HG03097 (cell line): ENCODE measurements at regions not wholly inside any gene's neighbourhood (a gene's known extent, or its start where the extent isn't known, plus 50 kb on each side); places are given as distances from the start of the nearest gene placed in this dataset.

Experiments used
- ATAC-seq: cut with Tn5 transposase; IDR thresholded peaks from one replicate; pipeline ENCODE4 v1.9.1; 2021; ENCODE audit not compliant: unreplicated experiment, low FRiP score

DNA sequence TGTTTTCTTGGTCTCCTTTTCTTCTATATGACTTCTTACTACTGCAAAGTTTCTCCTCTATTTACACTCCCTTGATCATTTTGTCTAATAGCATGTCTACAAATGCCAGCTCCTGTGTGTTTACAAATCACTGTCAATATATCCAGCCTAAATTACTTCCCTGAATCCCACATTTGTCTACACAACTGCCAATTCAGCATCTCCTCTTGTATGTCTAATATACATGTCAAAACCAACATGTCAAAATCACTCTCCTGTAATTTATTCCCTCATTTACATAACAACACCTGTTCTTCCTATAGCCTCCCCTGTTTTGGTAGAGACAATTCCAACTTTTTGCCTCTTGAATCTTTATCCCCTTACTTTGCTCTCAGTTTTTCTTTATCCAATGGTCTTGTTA is 359.3 kb downstream of the PLOD2 start:
- ATAC-seq, result no peak

DNA sequence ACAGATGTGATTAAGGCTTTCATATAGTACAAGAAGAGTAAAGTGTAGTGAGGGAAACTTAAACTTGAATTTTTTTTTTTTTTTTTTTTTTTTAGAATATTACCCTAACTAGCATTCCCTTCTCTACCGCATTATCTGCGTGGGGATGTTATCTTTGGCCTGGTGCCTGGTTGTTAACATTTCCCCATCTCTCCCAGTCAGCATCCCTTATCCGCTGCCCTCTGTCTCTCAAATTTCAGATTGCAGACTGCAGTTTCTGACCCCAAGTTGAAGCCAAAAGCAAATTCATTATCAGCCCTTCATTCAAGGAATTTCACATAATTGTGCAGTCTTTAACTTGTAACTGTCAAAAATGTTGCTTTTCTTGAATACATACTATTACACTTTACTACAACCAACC is 353.0 kb downstream of the PLOD2 start:
- ATAC-seq, result no peak

DNA sequence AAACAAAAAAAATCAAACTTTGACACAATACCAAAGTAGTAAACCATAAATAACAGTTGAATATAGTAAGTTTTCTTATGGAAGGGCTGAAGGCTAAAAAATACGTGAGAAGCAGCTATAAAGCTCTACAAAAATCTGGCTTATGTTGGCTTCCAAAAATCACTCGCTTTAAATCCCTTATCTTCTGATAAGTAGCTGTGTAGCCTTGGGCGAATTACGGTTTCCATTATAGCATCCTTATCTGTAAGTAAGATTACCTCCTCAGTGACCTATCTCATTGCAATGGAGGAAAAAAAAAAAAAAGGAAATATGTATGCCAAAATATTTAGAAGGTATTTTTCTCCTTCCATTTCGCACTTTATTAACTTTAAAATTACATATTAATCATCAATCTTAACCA is 348.6 kb downstream of the PLOD2 start:
- ATAC-seq, result no peak

DNA sequence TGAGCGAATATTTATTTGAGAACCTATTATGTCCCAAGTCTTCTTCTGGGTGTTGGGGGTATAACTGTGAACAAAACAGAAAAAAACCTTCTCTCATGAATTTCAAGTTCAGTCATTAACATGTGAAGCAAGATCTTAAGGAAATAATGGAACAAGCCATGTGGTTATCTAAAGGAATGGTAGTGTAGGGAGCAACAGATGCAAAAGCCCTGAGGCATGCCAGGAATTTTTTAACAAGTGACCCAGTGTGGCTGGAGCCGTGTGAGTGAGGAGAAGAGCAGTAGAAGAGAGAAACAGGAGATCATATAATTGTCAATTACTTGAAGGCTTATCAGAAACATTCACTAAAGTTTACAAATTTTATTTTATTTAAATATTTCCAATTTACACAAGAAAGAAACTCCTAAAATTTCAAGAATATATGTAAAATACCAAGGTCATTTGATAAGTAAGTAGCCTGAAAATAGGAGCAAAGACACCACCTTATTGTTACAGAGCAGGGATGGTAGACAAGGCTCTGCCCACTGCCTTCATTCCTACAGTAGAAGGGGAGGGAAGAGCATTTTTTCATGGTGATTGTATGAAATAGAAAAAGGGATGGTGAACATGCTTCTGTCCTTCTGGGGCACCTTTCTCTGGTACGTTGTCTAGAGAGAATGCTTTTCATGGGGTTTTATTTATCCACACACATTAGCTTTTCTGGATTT is 345.1 kb downstream of the PLOD2 start:
- no peak for ATAC-seq

DNA sequence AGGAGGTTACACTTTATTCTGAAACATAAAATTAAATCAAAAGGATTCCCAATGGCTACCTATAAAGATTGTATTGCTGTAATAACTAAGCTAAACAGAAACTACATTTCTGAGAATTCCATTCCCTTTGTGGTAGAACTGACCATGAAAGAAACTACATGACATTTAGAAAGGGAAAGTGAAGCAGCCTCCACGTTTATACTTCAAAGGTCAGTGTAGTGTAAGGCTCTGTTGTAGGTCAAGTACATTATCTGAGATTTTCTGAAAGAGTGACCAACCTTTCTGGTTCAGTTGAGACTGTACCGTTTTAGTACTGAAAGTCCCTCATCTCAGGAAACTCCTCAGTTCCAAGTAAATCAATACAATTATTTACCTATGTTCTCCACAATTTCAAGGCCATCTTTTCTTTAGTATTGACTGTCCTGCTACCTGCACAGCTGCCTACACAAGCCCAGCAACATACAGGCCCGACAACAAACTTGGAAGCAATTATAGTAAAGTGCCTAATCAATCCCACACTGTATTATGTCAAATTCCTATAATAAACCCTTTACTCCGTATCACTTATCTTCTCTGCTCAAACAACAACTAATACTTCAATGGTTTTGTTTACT is 343.0 kb downstream of the PLOD2 start:
- ATAC-seq, result peak; percentile 59

DNA sequence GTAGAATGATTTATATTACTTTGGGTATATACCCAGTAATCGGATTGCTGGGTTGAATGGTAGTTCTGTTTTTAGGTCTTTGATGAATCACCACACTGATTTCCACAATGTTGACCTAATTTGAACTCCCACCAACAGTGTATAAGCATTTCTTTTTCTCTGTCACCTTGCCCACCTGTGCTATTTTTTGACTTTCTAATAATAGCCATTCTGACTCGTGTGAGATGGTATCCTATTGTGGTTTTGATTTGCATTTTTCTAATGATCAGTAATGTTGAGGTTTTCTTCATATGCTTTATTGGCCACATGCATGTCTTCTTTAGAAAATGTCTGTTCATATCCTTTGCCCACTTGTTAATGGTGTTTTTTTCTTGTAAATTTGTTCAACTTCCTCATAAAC is 340.8 kb downstream of the PLOD2 start:
- ATAC-seq, result no peak

DNA sequence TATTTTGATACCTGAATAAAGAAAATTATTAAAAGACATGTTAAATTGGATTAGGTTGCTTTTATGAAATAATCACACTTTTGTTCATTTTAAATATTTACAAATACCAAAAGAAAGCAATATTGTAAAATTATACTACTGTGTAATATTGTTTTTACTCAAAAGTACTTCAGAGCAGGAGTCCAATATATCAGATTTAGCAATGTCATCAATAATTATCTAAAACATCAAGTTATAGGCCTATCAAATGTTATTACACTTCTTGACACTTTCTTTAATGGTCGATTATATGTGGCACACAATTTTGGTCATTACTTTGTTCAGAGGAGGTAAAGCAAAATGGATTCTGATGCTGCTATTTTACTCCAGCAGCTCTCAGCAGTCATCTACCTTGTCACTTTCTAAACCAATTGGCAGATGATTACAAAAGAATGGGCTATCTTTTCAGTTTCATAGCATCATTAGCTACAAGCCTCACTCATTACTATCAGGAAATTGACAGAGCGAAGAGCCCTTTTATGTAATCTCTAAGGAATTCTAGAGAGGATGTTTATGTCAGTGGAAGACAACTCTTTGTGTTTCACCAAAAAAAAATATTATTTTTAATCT is 318.6 kb downstream of the PLOD2 start:
- ATAC-seq, result no peak

DNA sequence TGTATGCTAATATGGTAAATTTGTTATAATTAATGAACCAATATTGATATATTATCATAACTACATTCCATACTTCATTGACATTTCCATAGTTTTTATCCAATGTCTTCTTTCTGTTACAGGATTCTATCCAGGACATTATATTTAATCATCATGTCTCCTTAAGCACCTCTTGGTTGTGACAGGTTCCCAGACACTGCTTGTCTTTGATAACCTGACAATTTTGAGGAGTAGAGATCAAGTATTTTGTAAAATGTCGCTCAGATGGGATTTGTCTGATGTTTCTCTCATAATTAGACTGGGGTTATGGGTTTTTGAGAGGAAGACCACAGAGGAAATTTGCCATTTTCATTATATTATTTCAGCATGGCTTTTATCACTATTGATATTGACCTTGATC is 317.4 kb downstream of the PLOD2 start:
- no peak for ATAC-seq

DNA sequence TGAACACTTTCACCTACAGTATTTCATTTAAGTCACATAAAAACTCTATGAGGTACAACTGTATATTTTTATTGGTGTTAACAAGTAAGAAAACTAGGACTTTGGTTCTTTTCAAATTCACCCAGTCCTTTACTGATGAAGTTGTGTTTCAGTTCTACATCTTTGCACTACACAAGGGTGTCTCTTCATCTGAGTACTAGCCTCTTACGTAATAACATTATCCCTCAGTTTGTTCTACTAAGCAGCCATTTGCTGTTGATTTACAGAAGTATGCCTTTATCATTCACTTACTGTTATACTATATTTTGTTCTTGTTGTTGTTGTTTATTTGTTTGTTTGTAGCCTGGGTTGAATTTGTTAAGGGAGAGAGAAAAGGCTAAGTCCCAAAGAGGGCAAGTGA is 311.9 kb downstream of the PLOD2 start:
- no peak for ATAC-seq

DNA sequence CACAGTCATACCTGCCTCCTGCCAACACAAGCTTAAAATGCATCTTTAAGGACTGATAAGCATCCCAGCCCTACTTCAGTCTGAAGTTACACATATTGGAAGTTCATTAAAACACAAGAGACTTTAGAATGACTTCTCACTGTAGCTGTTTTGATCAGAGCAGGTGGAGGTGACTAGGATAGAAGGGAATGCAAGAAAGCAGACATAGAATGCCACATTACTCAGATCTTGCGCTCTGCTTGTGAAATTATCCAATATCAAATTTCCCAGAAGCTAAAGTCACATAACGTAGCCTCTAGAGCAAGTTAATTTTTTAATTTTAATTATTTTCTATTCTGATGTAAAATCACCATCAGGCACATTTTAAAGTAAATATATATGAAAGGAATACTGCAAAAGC is 306.5 kb downstream of the PLOD2 start:
- ATAC-seq, result no peak

DNA sequence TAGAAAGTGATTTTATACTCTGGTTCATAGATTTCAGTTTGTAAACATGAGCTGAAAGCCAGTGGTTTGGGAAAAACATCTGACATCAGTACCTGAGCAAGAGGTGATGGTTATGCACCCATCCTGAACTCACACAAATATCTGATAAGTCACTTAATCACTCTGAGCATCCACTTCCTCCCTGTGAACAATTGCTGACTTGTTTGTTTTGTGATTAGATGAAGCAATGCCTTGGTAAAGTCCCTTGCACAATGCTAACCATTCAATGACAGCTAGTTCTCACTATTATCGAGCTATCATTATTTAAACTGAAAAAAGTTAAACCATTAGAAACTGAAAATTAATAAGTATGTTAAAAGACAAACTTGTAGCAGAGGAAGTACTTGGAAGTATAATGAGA is 303.0 kb downstream of the PLOD2 start:
- ATAC-seq, result peak; percentile 78

DNA sequence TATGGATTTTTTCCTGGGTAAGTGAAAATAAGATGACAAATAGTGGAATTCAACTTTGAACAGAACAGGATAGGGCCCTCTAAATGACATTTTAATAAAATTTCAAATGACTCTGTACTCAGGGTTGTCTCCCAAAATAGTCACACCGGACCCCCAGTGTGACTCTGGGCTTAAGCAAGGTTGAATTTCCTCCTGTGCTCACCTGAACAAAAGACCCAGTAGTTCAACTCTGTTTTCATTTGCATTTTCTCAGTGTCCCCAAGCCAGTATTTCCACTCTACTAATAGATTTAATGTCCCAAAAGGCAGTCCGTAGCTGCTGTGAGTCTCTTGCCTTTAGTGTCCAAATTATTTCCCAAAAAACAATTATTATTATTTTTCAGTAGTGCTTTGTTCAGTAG is 296.6 kb downstream of the PLOD2 start:
- ATAC-seq, result no peak

DNA sequence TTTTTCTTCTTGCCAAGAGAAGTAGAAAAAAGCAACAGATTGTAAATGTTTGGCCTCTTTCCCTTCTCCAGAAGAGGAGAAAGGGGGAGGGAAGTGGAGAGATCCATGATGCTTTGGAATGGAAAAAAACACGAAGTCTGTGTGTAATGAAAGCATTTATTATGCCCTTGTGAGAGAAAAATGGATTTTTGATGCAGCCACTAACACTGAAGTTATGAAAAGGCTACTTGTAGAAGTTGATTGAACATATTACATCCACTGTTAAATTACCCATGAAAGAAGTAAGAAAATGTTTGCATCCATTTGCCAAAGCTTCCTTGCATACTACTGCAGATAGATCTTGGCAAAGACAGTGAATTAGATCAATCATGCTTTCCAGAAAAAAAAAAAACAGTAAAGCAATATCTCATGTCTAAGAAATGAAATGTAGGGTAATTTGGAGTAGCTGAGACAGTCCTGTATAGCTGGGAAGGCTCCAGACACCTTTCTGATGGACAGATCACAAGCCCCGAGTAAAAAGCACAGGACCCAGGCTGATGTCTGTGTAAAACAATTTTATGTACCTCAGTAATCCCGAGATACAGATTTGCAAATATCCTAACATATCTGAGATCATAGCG is 295.5 kb downstream of the PLOD2 start:
- ATAC-seq, result no peak

DNA sequence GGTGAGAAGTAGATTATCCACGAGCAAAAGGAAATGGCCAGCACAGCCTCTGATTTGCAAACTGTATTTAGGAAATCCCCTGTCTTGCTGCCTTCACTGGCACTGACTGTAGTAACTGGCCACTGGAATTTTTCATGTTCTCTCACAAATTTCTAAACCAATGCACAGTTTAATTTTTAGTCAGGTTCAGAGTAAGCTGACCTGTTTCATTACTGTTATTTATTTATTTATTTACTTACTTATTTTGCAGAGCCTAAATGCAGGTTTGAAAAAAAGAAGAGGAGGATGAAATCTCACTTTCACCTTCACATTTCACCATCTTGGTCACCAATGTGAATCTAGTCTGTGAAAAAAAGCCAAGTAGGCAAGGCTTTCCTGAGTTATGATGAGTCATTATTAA is 291.0 kb downstream of the PLOD2 start:
- ATAC-seq, result peak; percentile 86

DNA sequence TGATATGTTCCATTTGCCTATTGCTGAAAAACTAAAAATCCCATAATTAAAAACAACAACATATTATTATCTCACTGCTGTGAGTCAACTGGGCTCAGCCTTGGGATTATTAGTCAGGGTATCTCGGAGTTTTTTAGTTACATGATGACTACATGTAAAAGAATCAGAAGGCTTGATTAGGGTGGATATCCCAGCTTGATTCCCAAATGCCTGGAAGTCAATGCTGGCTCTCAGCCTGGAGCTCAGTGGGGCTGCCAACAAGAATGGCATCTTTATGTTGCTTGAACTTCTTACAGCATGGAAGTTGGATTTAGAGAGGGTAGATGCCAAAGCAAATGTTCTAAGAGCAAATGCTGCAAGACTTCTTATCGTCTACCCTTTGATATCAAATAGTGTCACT is 278.5 kb downstream of the PLOD2 start:
- no peak for ATAC-seq

DNA sequence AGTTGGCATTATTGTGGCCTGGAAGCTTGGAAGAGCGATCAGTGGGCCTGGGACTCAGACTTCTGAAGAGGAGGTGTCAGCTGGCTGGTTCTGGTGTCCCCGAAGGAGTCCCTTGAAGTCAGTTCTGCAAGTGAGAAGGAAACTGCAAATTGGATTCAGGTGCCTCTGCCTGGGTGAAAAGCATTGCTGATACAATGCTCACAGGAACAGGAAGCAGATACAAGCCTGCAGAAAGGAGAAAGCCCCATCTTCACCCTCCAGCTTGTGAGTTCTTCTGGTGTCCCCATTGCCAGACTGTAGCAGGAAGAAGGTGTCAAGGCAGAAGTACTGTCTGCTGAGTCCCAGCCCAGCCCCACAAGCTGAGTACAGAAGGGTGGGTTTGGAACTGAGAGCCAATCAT is 271.3 kb downstream of the PLOD2 start:
- no peak for ATAC-seq

DNA sequence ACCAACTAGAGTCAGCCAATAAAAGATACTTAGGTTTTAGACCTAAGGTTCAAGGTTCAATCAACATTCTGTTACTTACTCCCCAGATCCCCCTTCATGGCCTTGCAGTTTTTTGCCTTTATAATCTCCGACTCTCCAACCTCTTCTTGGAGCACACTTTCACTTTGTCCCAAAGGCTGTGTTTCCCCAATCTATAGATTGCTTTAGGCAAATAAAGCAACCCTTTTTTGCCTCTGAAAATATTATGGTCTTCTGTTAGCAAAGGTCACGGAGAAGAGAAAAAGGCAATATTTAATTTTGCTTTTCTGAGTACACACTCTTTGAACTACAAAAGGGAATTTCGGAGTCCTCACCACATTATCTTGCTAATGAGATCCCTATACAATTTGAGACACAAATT is 268.1 kb downstream of the PLOD2 start:
- ATAC-seq, result no peak

DNA sequence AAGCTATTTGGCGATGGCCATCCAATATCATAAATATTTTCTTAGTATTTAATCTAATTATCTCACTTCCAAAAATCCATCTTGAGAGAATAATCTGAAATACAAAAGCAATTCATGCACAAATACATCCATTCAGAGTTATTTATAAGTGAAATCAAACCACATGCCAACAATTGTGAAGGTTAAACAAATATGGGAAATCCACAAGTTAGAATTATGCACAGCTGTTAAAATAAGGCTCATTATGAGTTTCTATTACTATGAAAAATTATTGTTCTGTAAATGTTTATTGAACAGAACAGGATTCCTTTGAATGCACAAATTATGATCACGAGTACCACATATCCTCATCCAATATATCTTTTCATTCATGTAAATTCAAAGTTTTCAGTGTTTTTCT is 267.7 kb downstream of the PLOD2 start:
- no peak for ATAC-seq

DNA sequence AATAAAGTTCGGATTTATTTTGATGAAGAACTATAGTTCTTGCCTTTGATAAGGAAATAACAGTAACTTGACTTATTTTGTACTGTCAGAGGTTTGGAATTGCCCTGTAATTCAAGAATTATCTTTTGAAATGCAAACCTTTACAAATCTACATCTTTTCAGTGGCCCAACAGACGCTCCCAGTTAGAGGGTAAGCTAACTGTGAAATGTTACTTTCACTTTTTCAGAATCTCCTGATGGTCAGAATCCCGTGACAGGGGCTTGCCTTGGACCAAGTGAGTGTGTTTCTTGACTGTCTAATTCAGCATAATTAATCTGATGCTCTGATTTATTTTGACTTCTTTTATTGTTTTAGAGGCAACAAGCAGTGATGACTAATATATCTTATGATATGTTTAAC is 262.5 kb downstream of the PLOD2 start:
- no peak for ATAC-seq

DNA sequence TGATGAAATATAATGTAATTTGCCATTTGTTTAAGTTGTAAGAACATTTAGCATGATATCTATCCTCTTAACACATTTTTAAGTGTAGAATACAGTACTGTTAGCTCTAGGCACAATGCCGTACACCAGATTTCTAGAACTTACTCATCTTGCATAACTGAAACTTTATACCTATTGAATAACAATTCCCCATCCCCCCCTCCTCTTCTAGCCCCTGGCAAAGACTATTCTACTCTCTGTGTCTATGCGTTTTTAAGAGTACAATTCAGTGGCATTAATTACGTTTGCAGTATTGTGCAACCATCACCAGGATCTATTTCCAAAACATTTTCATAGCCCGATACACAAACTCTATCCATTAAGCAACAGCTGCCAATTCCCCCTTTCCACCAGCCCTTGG is 261.7 kb downstream of the PLOD2 start:
- peak; percentile 39 for ATAC-seq

DNA sequence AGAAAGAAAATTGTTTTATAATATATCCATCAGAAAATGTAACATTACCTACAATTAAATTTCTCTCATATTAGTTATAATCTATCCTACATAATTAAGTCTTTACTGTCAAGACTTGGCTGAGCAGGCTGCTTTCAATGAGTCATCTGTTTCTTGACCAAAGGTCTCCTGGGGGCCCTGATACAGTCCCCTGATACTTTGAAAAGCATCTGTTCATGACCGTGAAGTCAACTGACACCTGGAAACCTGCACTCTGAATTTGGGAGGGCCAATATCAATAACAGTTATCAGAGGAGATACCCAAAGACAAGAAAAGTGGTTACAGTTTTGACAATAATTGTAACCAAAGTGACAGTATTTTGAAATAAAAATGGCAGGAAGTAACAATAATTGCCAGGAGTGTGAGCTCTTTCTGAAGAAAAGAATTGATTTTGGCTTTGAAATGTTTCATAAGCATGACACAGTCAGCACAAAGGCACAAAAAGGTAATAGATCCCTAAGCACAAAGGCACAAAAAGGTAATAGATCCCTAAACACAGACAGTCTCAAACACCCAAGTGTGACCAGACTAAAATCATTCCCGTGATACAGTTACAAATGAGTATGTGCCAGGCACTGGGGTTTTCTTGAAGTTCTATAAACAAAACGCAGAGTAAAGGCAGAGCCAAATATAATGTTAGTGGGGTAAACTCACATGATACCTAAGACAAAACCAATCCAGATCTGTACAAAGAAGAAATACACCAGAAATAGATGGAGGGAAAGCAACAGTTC is 260.7 kb downstream of the PLOD2 start:
- peak; percentile 82 for ATAC-seq
